GM12874 (cell line): ENCODE measurements at regions not wholly inside any gene's neighbourhood (a gene's known extent, or its start where the extent isn't known, plus 50 kb on each side); places are given as distances from the start of the nearest gene placed in this dataset.

Experiments used
- TF ChIP-seq, protein P1 (sequence below): IDR thresholded peaks from 2 replicates; pipeline ENCODE4 v1.5.1; 2011; ENCODE audit warnings: low read depth, mild to moderate bottlenecking, control low read depth, low read length, moderate library complexity; ENCODE audit not compliant: insufficient read depth

- TF ChIP-seq, protein P1, sequence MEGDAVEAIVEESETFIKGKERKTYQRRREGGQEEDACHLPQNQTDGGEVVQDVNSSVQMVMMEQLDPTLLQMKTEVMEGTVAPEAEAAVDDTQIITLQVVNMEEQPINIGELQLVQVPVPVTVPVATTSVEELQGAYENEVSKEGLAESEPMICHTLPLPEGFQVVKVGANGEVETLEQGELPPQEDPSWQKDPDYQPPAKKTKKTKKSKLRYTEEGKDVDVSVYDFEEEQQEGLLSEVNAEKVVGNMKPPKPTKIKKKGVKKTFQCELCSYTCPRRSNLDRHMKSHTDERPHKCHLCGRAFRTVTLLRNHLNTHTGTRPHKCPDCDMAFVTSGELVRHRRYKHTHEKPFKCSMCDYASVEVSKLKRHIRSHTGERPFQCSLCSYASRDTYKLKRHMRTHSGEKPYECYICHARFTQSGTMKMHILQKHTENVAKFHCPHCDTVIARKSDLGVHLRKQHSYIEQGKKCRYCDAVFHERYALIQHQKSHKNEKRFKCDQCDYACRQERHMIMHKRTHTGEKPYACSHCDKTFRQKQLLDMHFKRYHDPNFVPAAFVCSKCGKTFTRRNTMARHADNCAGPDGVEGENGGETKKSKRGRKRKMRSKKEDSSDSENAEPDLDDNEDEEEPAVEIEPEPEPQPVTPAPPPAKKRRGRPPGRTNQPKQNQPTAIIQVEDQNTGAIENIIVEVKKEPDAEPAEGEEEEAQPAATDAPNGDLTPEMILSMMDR: no peak
Observed at GRCh38 chr1:50266509-50266908, 156.7 kb downstream of the DMRTA2 start.

- TF ChIP-seq, protein P1: no peak
Observed at GRCh38 chr1:50265790-50266314, 157.1 kb downstream of the ELAVL4 start.

DNA sequence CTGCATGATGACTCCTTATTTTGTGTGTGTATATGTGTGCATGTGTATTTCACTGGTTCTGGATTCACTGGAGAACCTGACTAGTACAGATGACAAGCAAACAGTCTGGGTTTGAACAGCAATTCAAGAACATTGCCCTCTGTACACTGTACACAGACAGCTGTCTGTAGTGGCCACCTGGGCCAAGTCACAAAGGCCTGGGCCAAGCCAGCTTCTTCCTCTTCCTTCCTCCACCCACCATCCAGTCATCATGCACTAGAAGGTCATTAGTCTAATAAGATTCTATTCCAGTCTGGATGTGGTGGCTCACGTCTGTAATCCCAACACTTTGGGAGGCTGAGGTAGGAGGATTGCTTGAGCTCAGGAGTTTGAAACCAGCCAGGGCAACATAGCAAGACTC, 155.9 kb downstream of the ELAVL4 start:
- TF ChIP-seq, protein P1: no peak

GRCh38 chr1:50262436-50262835, 153.7 kb downstream of the ELAVL4 start:
- TF ChIP-seq, protein P1: no peak

- TF ChIP-seq, protein P1: no peak
Observed at GRCh38 chr1:50261951-50262350, 153.2 kb downstream of the ELAVL4 start.

DNA sequence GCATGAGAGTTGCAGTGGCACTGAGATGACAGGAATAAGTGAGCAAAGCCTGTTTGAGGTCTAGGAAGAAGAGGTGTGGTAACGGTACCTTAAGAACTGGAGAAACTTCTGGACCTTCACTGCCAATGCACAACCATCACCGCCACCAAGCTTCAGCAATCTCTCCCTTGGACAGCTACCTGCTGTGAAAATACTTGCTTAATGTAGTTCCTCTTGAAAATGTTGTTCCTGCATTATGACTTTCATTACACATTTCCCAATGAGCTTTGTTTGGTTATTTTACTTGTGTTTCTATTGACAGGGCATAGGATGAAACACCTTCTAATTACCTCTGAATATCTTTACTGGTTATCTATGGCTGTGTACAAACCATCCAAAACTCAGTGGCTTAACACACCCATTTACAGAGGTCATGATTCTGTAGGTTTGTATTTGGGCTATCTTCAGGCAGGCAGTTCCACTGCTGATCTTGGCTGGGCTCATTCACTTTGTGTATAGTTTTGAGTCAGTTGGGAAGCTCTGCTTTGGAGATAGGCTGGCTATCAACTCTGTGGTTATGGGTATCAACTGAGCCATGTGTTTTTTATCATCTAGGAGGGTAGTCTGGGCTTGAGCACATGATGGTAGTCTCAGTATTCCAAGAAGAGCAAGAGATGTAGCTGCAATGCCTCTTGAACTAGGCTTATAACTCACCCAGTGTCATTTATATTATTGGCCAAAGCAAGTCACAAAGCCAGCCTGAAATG, 149.4 kb downstream of the ELAVL4 start:
- TF ChIP-seq, protein P1: no peak

GRCh38 chr1:50257029-50257428, 148.3 kb downstream of the ELAVL4 start:
- TF ChIP-seq, protein P1: no peak
